ENCODE measurements at regions not wholly inside any gene's neighbourhood (a gene's known extent, or its start where the extent isn't known, plus 50 kb on each side); places are given as distances from the start of the nearest gene placed in this dataset.

DNA sequence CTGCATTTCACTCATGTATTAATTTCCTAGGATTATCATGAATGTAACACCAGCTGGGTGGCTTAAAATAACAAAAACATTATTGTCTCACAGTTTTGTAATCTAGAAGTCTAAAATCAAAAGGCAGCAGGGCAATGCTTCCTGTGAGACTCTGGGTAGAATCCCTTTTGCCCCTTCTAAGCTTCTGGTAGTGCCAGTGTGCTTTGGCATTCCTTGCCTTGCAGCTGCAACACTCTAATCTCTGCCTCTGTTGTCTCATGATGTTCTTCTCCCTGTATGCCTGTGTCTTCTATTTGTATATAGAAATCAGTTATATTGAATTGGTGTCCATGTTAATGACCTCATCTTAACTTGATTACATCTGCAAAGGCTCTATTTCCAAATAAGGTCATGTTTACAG is 1117.3 kb downstream of the PCDH18 start:
- Mint-ChIP-seq H3K4me1 (no peaks in the 10 kb centered on the region), H3K27me3 (ENCODE audit: low read depth in 2 of 2) (no peaks in the 10 kb centered on the region), H3K36me3 (no peaks in the 10 kb centered on the region), H3K4me3 (no peak overlapping the region), H3K9me3 (no peaks in the 10 kb centered on the region), H3K27ac (no peak overlapping the region)
- H3K4me3 ChIP-seq (ENCODE audit: low read length): no peak overlapping the region
- no peaks in the 10 kb centered on the region for H3K4me1 ChIP-seq (ENCODE audit: control insufficient read depth, insufficient read depth, low read length)
- no peak for DNase-seq
- no peak for TF ChIP-seq CTCF (IDR thresholded peaks at IDR 0.05)
- intact Hi-C loops (cut with micrococcal nuclease): no loop called here
- no peak for ATAC-seq
- H3K27ac ChIP-seq (ENCODE audit: low read length): no peak overlapping the region
- peaks cover 2% of the 10 kb centered on the region for H3K9me3 ChIP-seq (ENCODE audit: control insufficient read depth, insufficient read depth, low read length)
- H3K27me3 ChIP-seq (ENCODE audit: control insufficient read depth, insufficient read depth, low read length): no peaks in the 10 kb centered on the region
- H3K36me3 ChIP-seq (ENCODE audit: control insufficient read depth, insufficient read depth, low read length): no peaks in the 10 kb centered on the region

- H3K27ac Mint-ChIP-seq: no peak overlapping the region
- no peaks in the 10 kb centered on the region for H3K4me1 Mint-ChIP-seq
- ATAC-seq (no peak), DNase-seq (no peak)
- H3K27me3 ChIP-seq (ENCODE audit: control insufficient read depth, insufficient read depth, low read length): no peaks in the 10 kb centered on the region
- no peaks in the 10 kb centered on the region for H3K36me3 Mint-ChIP-seq
- H3K4me1 ChIP-seq (ENCODE audit: control insufficient read depth, insufficient read depth, low read length): no peaks in the 10 kb centered on the region
- H3K9me3 ChIP-seq (ENCODE audit: control insufficient read depth, insufficient read depth, low read length): peaks cover 2% of the 10 kb centered on the region
- H3K27me3 Mint-ChIP-seq (ENCODE audit: low read depth in 2 of 2): no peaks in the 10 kb centered on the region
- WGBS (ENCODE audit: insufficient coverage): 71% methylated on average over 2 of the region's 2 CpGs
- no peaks in the 10 kb centered on the region for H3K36me3 ChIP-seq (ENCODE audit: control insufficient read depth, insufficient read depth, low read length)
- no peak overlapping the region for H3K4me3 Mint-ChIP-seq
- H3K4me3 ChIP-seq (ENCODE audit: low read length): no peak overlapping the region
- intact Hi-C loops (cut with micrococcal nuclease): no loop called here
- no peak overlapping the region for H3K27ac ChIP-seq (ENCODE audit: low read length)
- no peak for TF ChIP-seq CTCF (IDR thresholded peaks at IDR 0.05)
- no peaks in the 10 kb centered on the region for H3K9me3 Mint-ChIP-seq
These were observed 1119.6 kb downstream of the PCDH18 start for GRCh38 chr4:136412708-136413107.

DNA sequence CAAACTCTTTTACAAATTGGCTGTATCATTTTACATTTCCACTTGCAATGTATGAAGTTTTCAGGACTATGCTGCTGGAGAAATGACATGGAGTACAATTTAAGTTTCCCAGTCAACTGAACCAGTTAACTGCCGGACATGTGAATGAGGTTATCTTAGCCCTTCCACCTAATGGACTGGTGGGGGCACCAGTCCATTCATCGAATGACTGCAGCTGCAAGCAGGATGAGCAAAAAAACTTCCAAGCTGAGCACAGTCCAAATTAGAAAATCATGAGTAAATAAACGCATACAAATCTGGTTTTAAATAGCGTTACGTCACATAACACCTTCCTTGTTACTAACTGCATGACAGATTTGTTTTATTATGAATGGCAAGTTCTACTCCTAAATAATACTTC is 1131.5 kb downstream of the PCDH18 start:
- no peak overlapping the region for H3K27ac ChIP-seq (ENCODE audit: low read length)
- intact Hi-C loops (cut with micrococcal nuclease): no loop called here
- H3K4me1 ChIP-seq (ENCODE audit: control insufficient read depth, insufficient read depth, low read length): no peaks in the 10 kb centered on the region
- no peaks in the 10 kb centered on the region for H3K27me3 Mint-ChIP-seq (ENCODE audit: low read depth in 2 of 2)
- DNase-seq: no peak
- no peaks in the 10 kb centered on the region for H3K4me1 Mint-ChIP-seq
- H3K9me3 Mint-ChIP-seq: peaks cover 3 to 6% of the 10 kb centered on the region in 2 donors
- H3K9me3 ChIP-seq (ENCODE audit: control insufficient read depth, insufficient read depth, low read length): peaks cover 11% of the 10 kb centered on the region
- H3K4me3 Mint-ChIP-seq: no peak overlapping the region
- no peak for TF ChIP-seq CTCF (IDR thresholded peaks at IDR 0.05)
- whole genome bisulfite sequencing (ENCODE audit: insufficient coverage): 79% methylated on average over 5 of the region's 5 CpGs
- H3K36me3 ChIP-seq (ENCODE audit: control insufficient read depth, insufficient read depth, low read length): no peaks in the 10 kb centered on the region
- no peak overlapping the region for H3K4me3 ChIP-seq (ENCODE audit: low read length)
- no peaks in the 10 kb centered on the region for H3K36me3 Mint-ChIP-seq
- H3K27ac Mint-ChIP-seq: no peak overlapping the region
- no peak for ATAC-seq
- no peaks in the 10 kb centered on the region for H3K27me3 ChIP-seq (ENCODE audit: control insufficient read depth, insufficient read depth, low read length)

GRCh38 chr4:136395212-136395722 is 1137.0 kb downstream of the PCDH18 start:
- Histone ChIP-seq H3K4me3 (ENCODE audit: low read length) (no peak overlapping the region), H3K27ac (ENCODE audit: low read length) (no peak overlapping the region), H3K4me1 (ENCODE audit: control insufficient read depth, insufficient read depth, low read length) (no peaks in the 10 kb centered on the region), H3K9me3 (ENCODE audit: control insufficient read depth, insufficient read depth, low read length) (peaks cover 5% of the 10 kb centered on the region), H3K27me3 (ENCODE audit: control insufficient read depth, insufficient read depth, low read length) (no peaks in the 10 kb centered on the region), H3K36me3 (ENCODE audit: control insufficient read depth, insufficient read depth, low read length) (no peaks in the 10 kb centered on the region)
- Mint-ChIP-seq H3K27me3 (ENCODE audit: low read depth in 2 of 2) (no peaks in the 10 kb centered on the region), H3K4me3 (no peak overlapping the region), H3K4me1 (no peaks in the 10 kb centered on the region), H3K36me3 (no peaks in the 10 kb centered on the region), H3K27ac (no peak overlapping the region), H3K9me3 (peaks cover 6 to 9% of the 10 kb centered on the region in 2 donors)
- ATAC-seq (no peak), DNase-seq (no peak)
- 86% methylated on average over 44 of the region's 44 CpGs for WGBS (ENCODE audit: insufficient coverage)
- intact Hi-C loops (cut with micrococcal nuclease): no loop called here
- no peak for TF ChIP-seq CTCF (IDR thresholded peaks at IDR 0.05)

Data from natural killer cell (primary cell).